ENCODE measurements at regions not wholly inside any gene's neighbourhood (a gene's known extent, or its start where the extent isn't known, plus 50 kb on each side); places are given as distances from the start of the nearest gene placed in this dataset.

- Histone ChIP-seq H3K4me2 (ENCODE audit: insufficient read depth, low read length) (no peak overlapping the region), H3K27me3 (ENCODE audit: control insufficient read depth in 2 of 2, insufficient read depth in 2 of 2, low read length in 2 of 2) (no peaks in the 10 kb centered on the region), H4K20me1 (replicated peaks; ENCODE audit: control insufficient read depth, insufficient read depth, low read length) (no peaks in the 10 kb centered on the region), H3K9me3 (replicated peaks; ENCODE audit: control insufficient read depth, insufficient read depth, low read depth, low read length) (no peaks in the 10 kb centered on the region), H3K79me2 (ENCODE audit: control insufficient read depth, insufficient read depth, low read length) (no peaks in the 10 kb centered on the region), H3K9ac (ENCODE audit: insufficient read depth in 1 of 2, low read depth in 2 of 2, low read length in 2 of 2) (no peak overlapping the region), H3K4me1 (replicated peaks in 1 of 2; ENCODE audit: control insufficient read depth in 2 of 2, insufficient read depth in 2 of 2, low read length in 2 of 2) (no peaks in the 10 kb centered on the region), H3K27ac (ENCODE audit: extremely low read depth, low read depth, low read length) (no peak overlapping the region), H3K9me1 (ENCODE audit: control insufficient read depth, insufficient read depth, low read length) (no peaks in the 10 kb centered on the region), H3K36me3 (ENCODE audit: control insufficient read depth, insufficient read depth, low read length) (no peaks in the 10 kb centered on the region), H2AFZ (ENCODE audit: low read depth, low read length) (no peak overlapping the region), H3K4me3 (no peak overlapping the region)
- in situ Hi-C loops (cut with MboI) (no loop called here), intact Hi-C loops (cut with micrococcal nuclease) (no loop called here)
- BruUV-seq (replicated peaks): no TSS peak
- ChIA-PET POLR2A (no interaction called here), CTCF (ENCODE audit: low intra/inter-chr PET ratio) (no interaction called here)
- TF ChIP-seq E2F1 (CRISPR knock-in tag; IDR thresholded peaks at IDR 0.05) (no peak), THRAP3 (IDR thresholded peaks at IDR 0.05; ENCODE audit: borderline replicate concordance) (no peak), IFI16 (CRISPR knock-in tag; IDR thresholded peaks at IDR 0.05) (no peak)
- no peak for ATAC-seq
- 0% methylated on average over 3 of the region's 4 CpGs for WGBS (ENCODE audit: insufficient coverage, low coverage, missing lambda C conversion rate)
- DNase-seq (ENCODE audit: extremely low read depth in 1 of 4, low spot score in 3 of 4): no peak
- FAIRE-seq: no peak
These were observed 178.7 kb downstream of the SPATA31D1 start for GRCh38 chr9:82167296-82167695.

GRCh38 chr9:82168585-82168984, 180.0 kb downstream of the SPATA31D1 start:
- Histone ChIP-seq H3K36me3 (ENCODE audit: control insufficient read depth, insufficient read depth, low read length) (no peaks in the 10 kb centered on the region), H3K27ac (ENCODE audit: extremely low read depth, low read depth, low read length) (no peak overlapping the region), H3K27me3 (ENCODE audit: control insufficient read depth in 2 of 2, insufficient read depth in 2 of 2, low read length in 2 of 2) (no peaks in the 10 kb centered on the region), H3K79me2 (ENCODE audit: control insufficient read depth, insufficient read depth, low read length) (no peaks in the 10 kb centered on the region), H3K9me3 (replicated peaks; ENCODE audit: control insufficient read depth, insufficient read depth, low read depth, low read length) (no peaks in the 10 kb centered on the region), H3K9me1 (ENCODE audit: control insufficient read depth, insufficient read depth, low read length) (no peaks in the 10 kb centered on the region), H3K9ac (ENCODE audit: insufficient read depth in 1 of 2, low read depth in 2 of 2, low read length in 2 of 2) (no peak overlapping the region), H3K4me3 (no peak overlapping the region), H2AFZ (ENCODE audit: low read depth, low read length) (no peak overlapping the region), H3K4me1 (replicated peaks in 1 of 2; ENCODE audit: control insufficient read depth in 2 of 2, insufficient read depth in 2 of 2, low read length in 2 of 2) (no peaks in the 10 kb centered on the region), H3K4me2 (ENCODE audit: insufficient read depth, low read length) (no peak overlapping the region), H4K20me1 (replicated peaks; ENCODE audit: control insufficient read depth, insufficient read depth, low read length) (no peaks in the 10 kb centered on the region)
- no TSS peak for BruUV-seq (replicated peaks)
- ChIA-PET POLR2A (no interaction called here), CTCF (ENCODE audit: low intra/inter-chr PET ratio) (no interaction called here)
- 0% methylated on average over 2 of the region's 3 CpGs for WGBS (ENCODE audit: insufficient coverage, low coverage, missing lambda C conversion rate)
- in situ Hi-C loops (cut with MboI) (no loop called here), intact Hi-C loops (cut with micrococcal nuclease) (no loop called here)
- TF ChIP-seq ZNF780A (CRISPR knock-in tag; IDR thresholded peaks at IDR 0.05): no peak
- no peak for TF ChIP-seq ELF4 (CRISPR knock-in tag; IDR thresholded peaks at IDR 0.05)
- TF ChIP-seq ZNF830 (CRISPR knock-in tag; IDR thresholded peaks at IDR 0.05): no peak
- no peak for TF ChIP-seq ZKSCAN8 (CRISPR knock-in tag; IDR thresholded peaks at IDR 0.05)
- no peak for TF ChIP-seq ARID1B (IDR thresholded peaks at IDR 0.05)
- no peak for TF ChIP-seq E2F1 (CRISPR knock-in tag; IDR thresholded peaks at IDR 0.05)
- TF ChIP-seq NELFE (IDR thresholded peaks at IDR 0.05; ENCODE audit: insufficient read depth, insufficient read length): no peak
- TF ChIP-seq GTF2F1 (IDR thresholded peaks at IDR 0.05; ENCODE audit: low read depth, low read length): no peak
- no peak for TF ChIP-seq EZH2 (IDR thresholded peaks at IDR 0.05; ENCODE audit: borderline replicate concordance, low read depth, low read length)
- no peak for TF ChIP-seq MYNN (IDR thresholded peaks at IDR 0.05)
- TF ChIP-seq MYNN (CRISPR knock-in tag; IDR thresholded peaks at IDR 0.05): no peak
- ATAC-seq: no peak
- no peak for DNase-seq (ENCODE audit: extremely low read depth in 1 of 4, low spot score in 3 of 4)
- FAIRE-seq: no peak

Measured in K562 (cell line).